Mesenchymal stem cell (in vitro differentiated cells and primary cell): ENCODE measurements at regions not wholly inside any gene's neighbourhood (a gene's known extent, or its start where the extent isn't known, plus 50 kb on each side); places are given as distances from the start of the nearest gene placed in this dataset.

Source experiments
- DNase-seq: peaks from one replicate; pipeline ENCODE4 v3.0.0-alpha.2; 2013
- H2AFZ ChIP-seq: one replicate; pipeline ENCODE4 v1.6.1; 2013; ENCODE audit warnings: low read depth, mild to moderate bottlenecking, control low read depth, inconsistent platforms, low read length, moderate library complexity
- H2AK5ac ChIP-seq: 2 replicates; pipeline ENCODE4 v1.6.1; 2013; ENCODE audit warnings: low read length, moderate library complexity, mild to moderate bottlenecking, inconsistent platforms; ENCODE audit not compliant: severe bottlenecking
- H2BK120ac ChIP-seq: one replicate; pipeline ENCODE4 v1.6.1; 2013; ENCODE audit warnings: low read depth, mild to moderate bottlenecking, inconsistent platforms, low read length, moderate library complexity
- H2BK12ac ChIP-seq, 2 experiments: one replicate each; pipeline ENCODE4 v1.6.1; 2013; ENCODE audit warnings: inconsistent platforms in 2 of 2, low read length in 2 of 2, mild to moderate bottlenecking in 2 of 2, moderate library complexity in 2 of 2, control low read depth in 1 of 2
- H2BK15ac ChIP-seq: one replicate; pipeline ENCODE4 v1.6.1; 2013; ENCODE audit warnings: mild to moderate bottlenecking, low read depth, inconsistent platforms; ENCODE audit not compliant: poor library complexity, severe bottlenecking
- H2BK5ac ChIP-seq: 2 replicates; pipeline ENCODE4 v1.6.1; 2013; ENCODE audit warnings: low read depth, mild to moderate bottlenecking, low read length, control low read depth, inconsistent platforms; ENCODE audit not compliant: poor library complexity, severe bottlenecking
- H3K14ac ChIP-seq, 2 experiments: one replicate each; pipeline ENCODE4 v1.6.1; 2013; ENCODE audit warnings: inconsistent platforms in 2 of 2, low read length in 2 of 2, control low read depth in 1 of 2, mild to moderate bottlenecking in 1 of 2, moderate library complexity in 1 of 2
- H3K18ac ChIP-seq, 2 experiments: one replicate each; pipeline ENCODE4 v1.6.1; 2013; ENCODE audit warnings: inconsistent platforms in 2 of 2, low read length in 2 of 2, control low read depth in 1 of 2, low read depth in 1 of 2, mild to moderate bottlenecking in 1 of 2
- H3K23ac ChIP-seq, 2 experiments: one replicate each; pipeline ENCODE4 v1.6.1; 2013; ENCODE audit warnings: inconsistent platforms in 2 of 2, low read length in 2 of 2, mild to moderate bottlenecking in 2 of 2, moderate library complexity in 2 of 2, control low read depth in 1 of 2
- H3K27ac ChIP-seq: 2 replicates; pipeline ENCODE4 v1.5.1; 2013; ENCODE audit warnings: mild to moderate bottlenecking, moderate library complexity, low read length, control low read depth, inconsistent platforms; ENCODE audit not compliant: poor library complexity, severe bottlenecking
- H3K27me3 ChIP-seq, 2 experiments: 2 replicates each; pipeline versions ENCODE4 v1.6.1 to v1.7.0; 2013; ENCODE audit warnings: low read length in 2 of 2, mild to moderate bottlenecking in 2 of 2, moderate library complexity in 2 of 2, control low read depth in 1 of 2, inconsistent platforms in 1 of 2; ENCODE audit not compliant: control insufficient read depth in 1 of 2, insufficient read depth in 1 of 2
- H3K36me3 ChIP-seq, 2 experiments: 2 replicates each; pipeline versions ENCODE4 v1.6.1 to v1.7.0; 2013; ENCODE audit warnings: low read length in 2 of 2, control low read depth in 1 of 2, inconsistent platforms in 1 of 2, low read depth in 1 of 2, mild to moderate bottlenecking in 1 of 2; ENCODE audit not compliant: insufficient read depth in 2 of 2, control insufficient read depth in 1 of 2
- H3K4ac ChIP-seq, 2 experiments: one replicate each; pipeline ENCODE4 v1.6.1; 2013; ENCODE audit warnings: inconsistent platforms in 2 of 2, low read length in 2 of 2, mild to moderate bottlenecking in 2 of 2, moderate library complexity in 2 of 2, control low read depth in 1 of 2, low read depth in 1 of 2
- H3K4me1 ChIP-seq: 2 replicates; pipeline ENCODE4 v1.6.1; 2013; ENCODE audit warnings: low read depth, low read length, control low read depth; ENCODE audit not compliant: control insufficient read depth, insufficient read depth
- H3K4me2 ChIP-seq: 2 replicates; pipeline ENCODE4 v1.6.1; 2013; ENCODE audit warnings: low read length, mild to moderate bottlenecking, inconsistent platforms; ENCODE audit not compliant: poor library complexity, severe bottlenecking
- H3K4me3 ChIP-seq, 2 experiments: 2 replicates each; pipeline versions ENCODE4 v1.5.1 to v1.7.0; 2013; ENCODE audit warnings: low read length in 2 of 2, mild to moderate bottlenecking in 2 of 2, control low read depth in 1 of 2, low read depth in 1 of 2; ENCODE audit not compliant: insufficient read depth in 1 of 2
- H3K79me1 ChIP-seq: replicated peaks from 2 replicates; pipeline ENCODE4 v1.6.1; 2013; ENCODE audit warnings: mild to moderate bottlenecking, control low read depth, low read length, inconsistent platforms; ENCODE audit not compliant: poor library complexity, severe bottlenecking
- H3K9ac ChIP-seq: 2 replicates; pipeline ENCODE4 v1.7.0; 2013; ENCODE audit warnings: mild to moderate bottlenecking, low read length, moderate library complexity
- H3K9me3 ChIP-seq: 2 replicates; pipeline ENCODE4 v1.7.0; 2013; ENCODE audit warnings: mild to moderate bottlenecking, low read length; ENCODE audit not compliant: control insufficient read depth
- H4K8ac ChIP-seq: one replicate; pipeline ENCODE4 v1.6.1; 2013; ENCODE audit warnings: inconsistent platforms, mild to moderate bottlenecking, low read length, moderate library complexity
- H4K91ac ChIP-seq: one replicate; pipeline ENCODE4 v1.6.1; 2013; ENCODE audit warnings: mild to moderate bottlenecking, low read length, inconsistent platforms
- WGBS: methylation state at CpG from one replicate; pipeline ENCODE4 v1.1.7; 2013; ENCODE audit warnings: mixed read lengths; 5-methylcytosine and 5-hydroxymethylcytosine counted together

- Histone ChIP-seq H4K8ac (no peak overlapping the region), H3K4me2 (no peak overlapping the region), H2BK120ac (no peak overlapping the region), H3K27ac (no peak overlapping the region), H3K14ac (no peak overlapping the region), H2AFZ (no peak overlapping the region), H3K9ac (no peak overlapping the region), H3K9me3 (peaks cover 9% of the 10 kb centered on the region), H2BK5ac (no peak overlapping the region), H2BK15ac (no peak overlapping the region), H3K4me1 (no peaks in the 10 kb centered on the region), H3K36me3 (no peaks in the 10 kb centered on the region), H3K79me1 (no peaks in the 10 kb centered on the region), H3K23ac (no peak overlapping the region), H3K18ac (no peak overlapping the region), H3K4ac (no peak overlapping the region), H3K4me3 (no peak overlapping the region), H4K91ac (no peak overlapping the region), H2BK12ac (no peak overlapping the region), H2AK5ac (no peak overlapping the region), H3K27me3 (no peaks in the 10 kb centered on the region)
- no peak for DNase-seq
- WGBS: 47% methylated on average over 1 of the region's 5 CpGs
Measured at GRCh38 chr5:3265131-3265885, 330.3 kb upstream of the IRX1 start.

GRCh38 chr5:3262451-3262850 is 333.2 kb upstream of the IRX1 start:
- Histone ChIP-seq H4K8ac (no peak overlapping the region), H3K23ac (no peak overlapping the region), H3K4me3 (no peak overlapping the region), H3K18ac (no peak overlapping the region), H4K91ac (no peak overlapping the region), H3K4me2 (no peak overlapping the region), H3K27me3 (no peaks in the 10 kb centered on the region), H3K9me3 (peaks cover 9% of the 10 kb centered on the region), H2AFZ (no peak overlapping the region), H2BK120ac (no peak overlapping the region), H3K9ac (no peak overlapping the region), H3K27ac (no peak overlapping the region), H3K79me1 (no peaks in the 10 kb centered on the region), H3K36me3 (no peaks in the 10 kb centered on the region), H3K4me1 (no peaks in the 10 kb centered on the region), H2BK5ac (no peak overlapping the region), H3K4ac (no peak overlapping the region), H2AK5ac (no peak overlapping the region), H3K14ac (no peak overlapping the region), H2BK12ac (no peak overlapping the region), H2BK15ac (no peak overlapping the region)
- DNase-seq: no peak
- WGBS: 70% methylated on average over 4 of the region's 4 CpGs

GRCh38 chr5:3261081-3261480 is 334.6 kb upstream of the IRX1 start:
- 82% methylated on average over 4 of the region's 4 CpGs for WGBS
- no peak overlapping the region for H3K4me3 ChIP-seq
- no peak overlapping the region for H3K18ac ChIP-seq

GRCh38 chr5:3258050-3258449 is 337.6 kb upstream of the IRX1 start:
- H3K14ac ChIP-seq: no peak overlapping the region
- H3K4me1 ChIP-seq: no peaks in the 10 kb centered on the region
- H2BK15ac ChIP-seq: no peak overlapping the region
- H2AK5ac ChIP-seq: no peak overlapping the region
- H3K18ac ChIP-seq: no peak overlapping the region
- H3K79me1 ChIP-seq: no peaks in the 10 kb centered on the region
- no peak overlapping the region for H2BK12ac ChIP-seq
- H2AFZ ChIP-seq: no peak overlapping the region
- H4K91ac ChIP-seq: no peak overlapping the region
- peaks cover 9% of the 10 kb centered on the region for H3K9me3 ChIP-seq
- no peak overlapping the region for H3K9ac ChIP-seq
- WGBS: 81% methylated on average over 9 of the region's 9 CpGs
- no peak overlapping the region for H3K4ac ChIP-seq
- no peaks in the 10 kb centered on the region for H3K27me3 ChIP-seq
- H3K23ac ChIP-seq: no peak overlapping the region
- H3K4me2 ChIP-seq: no peak overlapping the region
- no peak overlapping the region for H4K8ac ChIP-seq
- H3K27ac ChIP-seq: no peak overlapping the region
- no peak overlapping the region for H2BK5ac ChIP-seq
- H3K4me3 ChIP-seq: no peak overlapping the region
- DNase-seq: no peak
- no peaks in the 10 kb centered on the region for H3K36me3 ChIP-seq
- no peak overlapping the region for H2BK120ac ChIP-seq

More at GRCh38 chr5:3261081-3261480, 334.6 kb upstream of the IRX1 start:
- H2BK15ac ChIP-seq: no peak overlapping the region
- no peak overlapping the region for H2AFZ ChIP-seq
- H2AK5ac ChIP-seq: no peak overlapping the region
- H4K8ac ChIP-seq: no peak overlapping the region
- H3K79me1 ChIP-seq: no peaks in the 10 kb centered on the region
- H3K36me3 ChIP-seq: no peaks in the 10 kb centered on the region
- H3K4ac ChIP-seq: no peak overlapping the region
- H3K4me2 ChIP-seq: no peak overlapping the region
- no peak overlapping the region for H3K27ac ChIP-seq
- no peak overlapping the region for H3K23ac ChIP-seq
- no peak overlapping the region for H2BK12ac ChIP-seq
- H3K4me1 ChIP-seq: no peaks in the 10 kb centered on the region
- no peaks in the 10 kb centered on the region for H3K27me3 ChIP-seq
- no peak overlapping the region for H2BK120ac ChIP-seq
- H3K14ac ChIP-seq: no peak overlapping the region
- H3K9me3 ChIP-seq: peaks cover 9% of the 10 kb centered on the region
- no peak overlapping the region for H3K9ac ChIP-seq
- DNase-seq: no peak
- no peak overlapping the region for H2BK5ac ChIP-seq
- H4K91ac ChIP-seq: no peak overlapping the region
